ENCODE measurements at regions not wholly inside any gene's neighbourhood (a gene's known extent, or its start where the extent isn't known, plus 50 kb on each side); places are given as distances from the start of the nearest gene placed in this dataset.

GRCh38 chrX:110989869-110990268, 106.1 kb upstream of the PAK3 start:
- Histone ChIP-seq H3K36me3 (no peaks in the 10 kb centered on the region), H3K27me3 (no peaks in the 10 kb centered on the region), H3K27ac (replicated peaks in 1 of 4) (no peak overlapping the region), H3K4me3 (no peak overlapping the region), H3K4me1 (no peaks in the 10 kb centered on the region), H3K9me3 (no peaks in the 10 kb centered on the region)
- TF ChIP-seq CTCF (IDR thresholded peaks at IDR 0.05) (no peak), POLR2AphosphoS5 (IDR thresholded peaks at IDR 0.05) (no peak), EP300 (IDR thresholded peaks at IDR 0.05) (no peak), POLR2A (IDR thresholded peaks at IDR 0.05; ENCODE audit: low read depth) (no peak)
- intact Hi-C loops (cut with DNase I): no loop called here
- WGBS: 82% methylated on average over 6 of the region's 6 CpGs
- no peak for DNase-seq (ENCODE audit: extremely low spot score)

- no peaks in the 10 kb centered on the region for H3K9me3 ChIP-seq
- TF ChIP-seq POLR2A (IDR thresholded peaks at IDR 0.05; ENCODE audit: low read depth): no peak
- TF ChIP-seq EP300 (IDR thresholded peaks at IDR 0.05): no peak
- TF ChIP-seq CTCF (IDR thresholded peaks at IDR 0.05): no peak
- TF ChIP-seq POLR2AphosphoS5 (IDR thresholded peaks at IDR 0.05): no peak
- no peak overlapping the region for H3K4me3 ChIP-seq
- no peaks in the 10 kb centered on the region for H3K36me3 ChIP-seq
- intact Hi-C loops (cut with DNase I): no loop called here
- DNase-seq (ENCODE audit: extremely low spot score): no peak
- WGBS: 85% methylated on average over 3 of the region's 3 CpGs
- no peaks in the 10 kb centered on the region for H3K4me1 ChIP-seq
- H3K27ac ChIP-seq (replicated peaks in 1 of 4): no peak overlapping the region
- no peaks in the 10 kb centered on the region for H3K27me3 ChIP-seq
These were observed 106.5 kb upstream of the PAK3 start for GRCh38 chrX:110989447-110989846.

- Histone ChIP-seq H3K9me3 (no peaks in the 10 kb centered on the region), H3K4me3 (no peak overlapping the region), H3K27ac (replicated peaks in 1 of 4) (no peak overlapping the region), H3K36me3 (no peaks in the 10 kb centered on the region), H3K4me1 (no peaks in the 10 kb centered on the region), H3K27me3 (peaks cover 0 to 8% (median 0%) of the 10 kb centered on the region in 4 donors)
- DNase-seq (ENCODE audit: extremely low spot score): no peak
- whole genome bisulfite sequencing: 24% methylated on average over 3 of the region's 3 CpGs
- no peak for TF ChIP-seq POLR2AphosphoS5 (IDR thresholded peaks at IDR 0.05)
- TF ChIP-seq POLR2A (IDR thresholded peaks at IDR 0.05; ENCODE audit: low read depth): no peak
- no peak for TF ChIP-seq EP300 (IDR thresholded peaks at IDR 0.05)
- no peak for TF ChIP-seq CTCF (IDR thresholded peaks at IDR 0.05)
- intact Hi-C loops (cut with DNase I): no loop called here
These were observed 108.7 kb upstream of the PAK3 start for GRCh38 chrX:110987292-110987691.

GRCh38 chrX:110985470-110985869, 110.5 kb upstream of the PAK3 start:
- no peak overlapping the region for H3K27ac ChIP-seq (replicated peaks in 1 of 4)
- H3K27me3 ChIP-seq: peaks cover 0 to 8% (median 0%) of the 10 kb centered on the region in 4 donors
- H3K9me3 ChIP-seq: no peaks in the 10 kb centered on the region
- WGBS: 27% methylated on average over 2 of the region's 2 CpGs
- H3K4me3 ChIP-seq: no peak overlapping the region
- TF ChIP-seq EP300 (IDR thresholded peaks at IDR 0.05) (no peak), POLR2AphosphoS5 (IDR thresholded peaks at IDR 0.05) (no peak), CTCF (IDR thresholded peaks at IDR 0.05) (no peak)
- H3K36me3 ChIP-seq: no peaks in the 10 kb centered on the region
- intact Hi-C loops (cut with DNase I): no loop called here
- H3K4me1 ChIP-seq: no peaks in the 10 kb centered on the region
- DNase-seq (ENCODE audit: extremely low spot score): no peak

GRCh38 chrX:110983024-110983423, 113.0 kb upstream of the PAK3 start:
- no peak overlapping the region for H3K4me3 ChIP-seq
- peaks cover 0 to 8% (median 0%) of the 10 kb centered on the region in 4 donors for H3K27me3 ChIP-seq
- whole genome bisulfite sequencing: 35% methylated on average over 2 of the region's 2 CpGs
- H3K4me1 ChIP-seq: no peaks in the 10 kb centered on the region
- no peaks in the 10 kb centered on the region for H3K36me3 ChIP-seq
- TF ChIP-seq POLR2A (IDR thresholded peaks at IDR 0.05; ENCODE audit: low read depth): no peak
- no peak for TF ChIP-seq EP300 (IDR thresholded peaks at IDR 0.05)
- no peaks in the 10 kb centered on the region for H3K9me3 ChIP-seq
- no peak overlapping the region for H3K27ac ChIP-seq (replicated peaks in 1 of 4)
- no peak for DNase-seq (ENCODE audit: extremely low spot score)
- intact Hi-C loops (cut with DNase I): no loop called here
